ENCODE measurements at regions not wholly inside any gene's neighbourhood (a gene's known extent, or its start where the extent isn't known, plus 50 kb on each side); places are given as distances from the start of the nearest gene placed in this dataset.

- Histone ChIP-seq H3K27ac (no peak overlapping the region), H3K27me3 (no peaks in the 10 kb centered on the region), H3K9me3 (no peaks in the 10 kb centered on the region), H3K36me3 (no peaks in the 10 kb centered on the region), H3K4me3 (no peak overlapping the region), H3K4me1 (no peaks in the 10 kb centered on the region)
- no peak for DNase-seq
- ATAC-seq = no peak
- intact Hi-C loops (cut with DNase I) = no loop called here
- no peak for TF ChIP-seq CTCF (IDR thresholded peaks at IDR 0.05)
These were observed 127.3 kb upstream of the ADGRL4 start for GRCh38 chr1:79133774-79134364.

- H3K4me3 ChIP-seq = no peak overlapping the region
- no peaks in the 10 kb centered on the region for H3K9me3 ChIP-seq
- no peaks in the 10 kb centered on the region for H3K4me1 ChIP-seq
- H3K27ac ChIP-seq = no peak overlapping the region
- H3K36me3 ChIP-seq = no peaks in the 10 kb centered on the region
- ATAC-seq (no peak), DNase-seq (no peak)
- intact Hi-C loops (cut with DNase I) = no loop called here
- TF ChIP-seq CTCF (IDR thresholded peaks at IDR 0.05) = no peak
- H3K27me3 ChIP-seq = no peaks in the 10 kb centered on the region
These were observed 125.1 kb upstream of the ADGRL4 start for GRCh38 chr1:79131626-79132025.

GRCh38 chr1:79129914-79130313, 123.4 kb upstream of the ADGRL4 start:
- Histone ChIP-seq H3K27ac (no peak overlapping the region), H3K4me1 (no peaks in the 10 kb centered on the region), H3K9me3 (no peaks in the 10 kb centered on the region), H3K27me3 (no peaks in the 10 kb centered on the region), H3K36me3 (no peaks in the 10 kb centered on the region), H3K4me3 (no peak overlapping the region)
- ATAC-seq (no peak), DNase-seq (no peak)
- intact Hi-C loops (cut with DNase I) = no loop called here
- no peak for TF ChIP-seq CTCF (IDR thresholded peaks at IDR 0.05)

GRCh38 chr1:79128722-79129121, 122.2 kb upstream of the ADGRL4 start:
- Histone ChIP-seq H3K4me1 (no peaks in the 10 kb centered on the region), H3K9me3 (no peaks in the 10 kb centered on the region), H3K4me3 (no peak overlapping the region), H3K27ac (no peak overlapping the region), H3K27me3 (no peaks in the 10 kb centered on the region), H3K36me3 (no peaks in the 10 kb centered on the region)
- intact Hi-C loops (cut with DNase I) = no loop called here
- no peak for TF ChIP-seq CTCF (IDR thresholded peaks at IDR 0.05)
- DNase-seq = no peak
- ATAC-seq = no peak

GRCh38 chr1:79124756-79125155, 118.2 kb upstream of the ADGRL4 start:
- DNase-seq = no peak
- no peak for TF ChIP-seq CTCF (IDR thresholded peaks at IDR 0.05)
- intact Hi-C loops (cut with DNase I) = no loop called here

GRCh38 chr1:79122521-79122920, 116.0 kb upstream of the ADGRL4 start:
- no peaks in the 10 kb centered on the region for H3K4me1 ChIP-seq
- no peak for DNase-seq
- no peak for TF ChIP-seq CTCF (IDR thresholded peaks at IDR 0.05)

More at GRCh38 chr1:79124756-79125155, 118.2 kb upstream of the ADGRL4 start:
- H3K27me3 ChIP-seq = no peaks in the 10 kb centered on the region
- ATAC-seq = no peak
- no peaks in the 10 kb centered on the region for H3K4me1 ChIP-seq
- H3K27ac ChIP-seq = no peak overlapping the region
- no peaks in the 10 kb centered on the region for H3K36me3 ChIP-seq
- H3K4me3 ChIP-seq = no peak overlapping the region
- no peaks in the 10 kb centered on the region for H3K9me3 ChIP-seq

More at GRCh38 chr1:79122521-79122920, 116.0 kb upstream of the ADGRL4 start:
- Histone ChIP-seq H3K27me3 (no peaks in the 10 kb centered on the region), H3K9me3 (no peaks in the 10 kb centered on the region), H3K4me3 (no peak overlapping the region), H3K27ac (no peak overlapping the region), H3K36me3 (no peaks in the 10 kb centered on the region)
- intact Hi-C loops (cut with DNase I) = no loop called here
- ATAC-seq = no peak
